SK-N-SH treated with all-trans-retinoic acid at 6 μM for 48 hours (cell line): ENCODE measurements at regions not wholly inside any gene's neighbourhood (a gene's known extent, or its start where the extent isn't known, plus 50 kb on each side); places are given as distances from the start of the nearest gene placed in this dataset.

ENCODE experiments used
- ATAC-seq: fragments of 200-7000 bp; cut with Tn5 transposase; 3 replicates; pipeline ENCODE4 v1.9.1; 2020; ENCODE audit warnings: mild to moderate bottlenecking, moderate library complexity
- ARNTL ChIP-seq: fragments of 450-650 bp; formaldehyde crosslinking; IDR thresholded peaks from 2 replicates; pipeline ENCODE4 v1.5.0; 2020; ENCODE audit warnings: low read depth, mild to moderate bottlenecking, moderate library complexity, borderline replicate concordance
- BACH2 ChIP-seq: fragments of 250-450 bp; sonication (Bioruptor Pico); IDR thresholded peaks from 2 replicates; pipeline ENCODE4 v1.9.0; 2021; ENCODE audit warnings: mild to moderate bottlenecking, borderline replicate concordance
- CSDC2 ChIP-seq: fragments of 250-450 bp; sonication (Bioruptor Pico); IDR thresholded peaks from 2 replicates; pipeline ENCODE4 v1.5.0; 2020; ENCODE audit warnings: mild to moderate bottlenecking, moderate library complexity
- ESRRG ChIP-seq: fragments of 250-450 bp; sonication (Bioruptor Pico); IDR thresholded peaks from 2 replicates; pipeline ENCODE4 v1.6.1; 2021; ENCODE audit warnings: mild to moderate bottlenecking
- GLIS3 ChIP-seq: fragments of 250-450 bp; sonication (Bioruptor Pico); IDR thresholded peaks from 2 replicates; pipeline ENCODE4 v1.5.0; 2020; ENCODE audit warnings: mild to moderate bottlenecking, moderate library complexity
- ISL1 ChIP-seq: fragments of 250-450 bp; sonication (Bioruptor Pico); IDR thresholded peaks from 2 replicates; pipeline ENCODE4 v2.1.2; 2022; ENCODE audit warnings: mild to moderate bottlenecking, moderate library complexity
- OSR1 ChIP-seq: fragments of 250-450 bp; sonication (Bioruptor Pico); IDR thresholded peaks from 2 replicates; pipeline ENCODE4 v1.8.0; 2022; ENCODE audit warnings: moderate library complexity, mild to moderate bottlenecking, inconsistent platforms
- RARB ChIP-seq: fragments of 250-450 bp; sonication (Bioruptor Pico); IDR thresholded peaks from 2 replicates; pipeline ENCODE4 v1.8.0; 2021; ENCODE audit warnings: mild to moderate bottlenecking, moderate library complexity
- TCF4 ChIP-seq: fragments of 250-450 bp; sonication (Bioruptor Pico); IDR thresholded peaks from 2 replicates; pipeline ENCODE4 v1.8.0; 2021; ENCODE audit warnings: mild to moderate bottlenecking, moderate library complexity, borderline replicate concordance
- ZC3H10 ChIP-seq: fragments of 250-450 bp; sonication (Bioruptor Pico); IDR thresholded peaks from 2 replicates; pipeline ENCODE4 v1.5.1; 2021; ENCODE audit warnings: mild to moderate bottlenecking, moderate library complexity
- ZFP3 ChIP-seq: fragments of 250-450 bp; sonication (Bioruptor Pico); IDR thresholded peaks from 2 replicates; pipeline ENCODE4 v1.5.0; 2020; ENCODE audit warnings: mild to moderate bottlenecking, moderate library complexity
- ZFP30 ChIP-seq: fragments of 450-650 bp; formaldehyde crosslinking; IDR thresholded peaks from 2 replicates; pipeline ENCODE4 v1.5.0; 2022; ENCODE audit warnings: mild to moderate bottlenecking, moderate library complexity
- ZNF70 ChIP-seq: fragments of 450-650 bp; formaldehyde crosslinking; IDR thresholded peaks from 2 replicates; pipeline ENCODE4 v1.5.0; 2020; ENCODE audit warnings: mild to moderate bottlenecking, moderate library complexity
- TF ChIP-seq, protein P1 (sequence below): fragments of 250-450 bp; sonication (Bioruptor Pico); IDR thresholded peaks from 2 replicates; pipeline ENCODE4 v1.5.1; 2021; ENCODE audit warnings: mild to moderate bottlenecking, moderate library complexity
- TF ChIP-seq, protein P2 (sequence below): fragments of 250-450 bp; sonication (Bioruptor Pico); IDR thresholded peaks from 2 replicates; pipeline ENCODE4 v1.8.0; 2021; ENCODE audit warnings: low read depth, mild to moderate bottlenecking, moderate library complexity, borderline replicate concordance
- TF ChIP-seq, protein P3 (sequence below): fragments of 250-450 bp; sonication (Bioruptor Pico); IDR thresholded peaks from 2 replicates; pipeline ENCODE4 v1.5.1; 2020; ENCODE audit warnings: low read depth, mild to moderate bottlenecking, moderate library complexity
- TF ChIP-seq, protein P4 (sequence below): fragments of 250-450 bp; sonication (Bioruptor Pico); IDR thresholded peaks from 2 replicates; pipeline ENCODE4 v1.5.0; 2020; ENCODE audit warnings: mild to moderate bottlenecking, moderate library complexity

DNA sequence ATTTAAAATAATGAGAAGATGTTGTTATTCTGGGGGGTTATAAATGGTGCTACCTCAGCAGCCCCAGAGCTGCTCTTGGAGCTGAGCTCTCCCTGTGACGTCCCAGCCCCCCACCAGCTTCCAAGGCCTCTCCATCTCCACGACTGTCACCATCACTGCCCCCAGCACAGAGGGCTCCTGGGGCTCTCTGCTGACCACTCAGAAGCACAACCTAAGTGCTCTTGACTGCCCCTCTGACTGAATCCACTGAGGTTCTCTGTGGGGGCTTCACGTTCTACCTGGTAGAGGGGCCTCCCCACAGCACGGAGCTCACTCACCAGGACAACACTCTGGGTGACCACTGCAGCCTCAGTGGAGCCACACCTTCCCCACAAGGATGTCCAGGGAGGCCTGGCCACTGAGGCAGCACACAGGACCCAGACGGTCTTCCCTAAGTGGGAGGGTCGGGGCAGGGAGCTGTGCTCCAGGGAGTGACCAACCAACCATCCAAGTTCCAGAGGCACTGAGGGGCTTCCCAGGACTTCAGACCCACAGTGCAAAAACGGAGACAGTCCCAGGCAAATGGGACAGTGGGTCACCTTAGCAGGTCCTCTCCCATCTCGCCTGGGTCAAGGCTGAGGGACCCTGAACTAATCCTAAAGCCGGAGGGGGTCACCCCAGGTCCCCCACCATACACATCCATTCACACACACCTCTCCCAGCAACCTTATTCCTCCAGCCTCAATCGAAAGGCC, 121.0 kb upstream of the PPP2R2D start:
- ATAC-seq: no peak
- no peak for TF ChIP-seq CSDC2 (CRISPR knock-in tag)
- TF ChIP-seq, protein P1, sequence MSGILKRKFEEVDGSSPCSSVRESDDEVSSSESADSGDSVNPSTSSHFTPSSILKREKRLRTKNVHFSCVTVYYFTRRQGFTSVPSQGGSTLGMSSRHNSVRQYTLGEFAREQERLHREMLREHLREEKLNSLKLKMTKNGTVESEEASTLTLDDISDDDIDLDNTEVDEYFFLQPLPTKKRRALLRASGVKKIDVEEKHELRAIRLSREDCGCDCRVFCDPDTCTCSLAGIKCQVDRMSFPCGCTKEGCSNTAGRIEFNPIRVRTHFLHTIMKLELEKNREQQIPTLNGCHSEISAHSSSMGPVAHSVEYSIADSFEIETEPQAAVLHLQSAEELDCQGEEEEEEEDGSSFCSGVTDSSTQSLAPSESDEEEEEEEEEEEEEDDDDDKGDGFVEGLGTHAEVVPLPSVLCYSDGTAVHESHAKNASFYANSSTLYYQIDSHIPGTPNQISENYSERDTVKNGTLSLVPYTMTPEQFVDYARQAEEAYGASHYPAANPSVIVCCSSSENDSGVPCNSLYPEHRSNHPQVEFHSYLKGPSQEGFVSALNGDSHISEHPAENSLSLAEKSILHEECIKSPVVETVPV (CRISPR knock-in tag): no peak
- TF ChIP-seq ZC3H10: no peak
- no peak for TF ChIP-seq RARB (CRISPR knock-in tag)
- TF ChIP-seq TCF4 (CRISPR knock-in tag): no peak

DNA sequence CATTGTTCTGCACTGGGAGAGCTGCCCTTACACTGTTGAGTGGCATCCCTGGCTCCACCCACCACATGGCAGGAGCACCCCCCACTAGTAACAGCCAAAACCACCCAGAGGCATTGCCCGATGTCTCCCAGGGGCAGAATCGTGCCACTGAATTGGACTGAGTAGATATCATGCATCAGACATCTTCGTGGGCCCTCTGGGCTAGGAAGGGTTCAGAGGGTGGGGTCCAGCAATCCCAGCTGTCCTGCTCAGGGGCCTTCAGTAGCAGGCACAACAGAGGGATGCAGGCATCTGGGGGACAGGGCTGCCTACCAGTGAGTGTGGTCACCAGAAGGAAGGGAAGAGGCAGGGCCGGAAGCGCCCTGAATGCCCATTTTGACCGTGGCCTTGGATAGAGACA, 119.7 kb upstream of the PPP2R2D start:
- no peak for TF ChIP-seq ARNTL (CRISPR knock-in tag)
- TF ChIP-seq, protein P2, sequence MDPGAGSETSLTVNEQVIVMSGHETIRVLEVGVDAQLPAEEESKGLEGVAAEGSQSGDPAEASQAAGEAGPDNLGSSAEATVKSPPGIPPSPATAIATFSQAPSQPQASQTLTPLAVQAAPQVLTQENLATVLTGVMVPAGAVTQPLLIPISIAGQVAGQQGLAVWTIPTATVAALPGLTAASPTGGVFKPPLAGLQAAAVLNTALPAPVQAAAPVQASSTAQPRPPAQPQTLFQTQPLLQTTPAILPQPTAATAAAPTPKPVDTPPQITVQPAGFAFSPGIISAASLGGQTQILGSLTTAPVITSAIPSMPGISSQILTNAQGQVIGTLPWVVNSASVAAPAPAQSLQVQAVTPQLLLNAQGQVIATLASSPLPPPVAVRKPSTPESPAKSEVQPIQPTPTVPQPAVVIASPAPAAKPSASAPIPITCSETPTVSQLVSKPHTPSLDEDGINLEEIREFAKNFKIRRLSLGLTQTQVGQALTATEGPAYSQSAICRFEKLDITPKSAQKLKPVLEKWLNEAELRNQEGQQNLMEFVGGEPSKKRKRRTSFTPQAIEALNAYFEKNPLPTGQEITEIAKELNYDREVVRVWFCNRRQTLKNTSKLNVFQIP (CRISPR knock-in tag): no peak
- no peak for TF ChIP-seq ZC3H10
- TF ChIP-seq, protein P3, sequence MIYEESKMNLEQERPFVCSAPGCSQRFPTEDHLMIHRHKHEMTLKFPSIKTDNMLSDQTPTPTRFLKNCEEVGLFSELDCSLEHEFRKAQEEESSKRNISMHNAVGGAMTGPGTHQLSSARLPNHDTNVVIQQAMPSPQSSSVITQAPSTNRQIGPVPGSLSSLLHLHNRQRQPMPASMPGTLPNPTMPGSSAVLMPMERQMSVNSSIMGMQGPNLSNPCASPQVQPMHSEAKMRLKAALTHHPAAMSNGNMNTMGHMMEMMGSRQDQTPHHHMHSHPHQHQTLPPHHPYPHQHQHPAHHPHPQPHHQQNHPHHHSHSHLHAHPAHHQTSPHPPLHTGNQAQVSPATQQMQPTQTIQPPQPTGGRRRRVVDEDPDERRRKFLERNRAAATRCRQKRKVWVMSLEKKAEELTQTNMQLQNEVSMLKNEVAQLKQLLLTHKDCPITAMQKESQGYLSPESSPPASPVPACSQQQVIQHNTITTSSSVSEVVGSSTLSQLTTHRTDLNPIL (CRISPR knock-in tag): no peak
- TF ChIP-seq ISL1 (CRISPR knock-in tag): no peak
- TF ChIP-seq CSDC2 (CRISPR knock-in tag): no peak
- TF ChIP-seq, protein P4, sequence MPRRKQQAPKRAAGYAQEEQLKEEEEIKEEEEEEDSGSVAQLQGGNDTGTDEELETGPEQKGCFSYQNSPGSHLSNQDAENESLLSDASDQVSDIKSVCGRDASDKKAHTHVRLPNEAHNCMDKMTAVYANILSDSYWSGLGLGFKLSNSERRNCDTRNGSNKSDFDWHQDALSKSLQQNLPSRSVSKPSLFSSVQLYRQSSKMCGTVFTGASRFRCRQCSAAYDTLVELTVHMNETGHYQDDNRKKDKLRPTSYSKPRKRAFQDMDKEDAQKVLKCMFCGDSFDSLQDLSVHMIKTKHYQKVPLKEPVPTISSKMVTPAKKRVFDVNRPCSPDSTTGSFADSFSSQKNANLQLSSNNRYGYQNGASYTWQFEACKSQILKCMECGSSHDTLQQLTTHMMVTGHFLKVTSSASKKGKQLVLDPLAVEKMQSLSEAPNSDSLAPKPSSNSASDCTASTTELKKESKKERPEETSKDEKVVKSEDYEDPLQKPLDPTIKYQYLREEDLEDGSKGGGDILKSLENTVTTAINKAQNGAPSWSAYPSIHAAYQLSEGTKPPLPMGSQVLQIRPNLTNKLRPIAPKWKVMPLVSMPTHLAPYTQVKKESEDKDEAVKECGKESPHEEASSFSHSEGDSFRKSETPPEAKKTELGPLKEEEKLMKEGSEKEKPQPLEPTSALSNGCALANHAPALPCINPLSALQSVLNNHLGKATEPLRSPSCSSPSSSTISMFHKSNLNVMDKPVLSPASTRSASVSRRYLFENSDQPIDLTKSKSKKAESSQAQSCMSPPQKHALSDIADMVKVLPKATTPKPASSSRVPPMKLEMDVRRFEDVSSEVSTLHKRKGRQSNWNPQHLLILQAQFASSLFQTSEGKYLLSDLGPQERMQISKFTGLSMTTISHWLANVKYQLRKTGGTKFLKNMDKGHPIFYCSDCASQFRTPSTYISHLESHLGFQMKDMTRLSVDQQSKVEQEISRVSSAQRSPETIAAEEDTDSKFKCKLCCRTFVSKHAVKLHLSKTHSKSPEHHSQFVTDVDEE (CRISPR knock-in tag): no peak
- no peak for TF ChIP-seq OSR1
- no peak for TF ChIP-seq ESRRG (CRISPR knock-in tag)
- ATAC-seq: no peak

DNA sequence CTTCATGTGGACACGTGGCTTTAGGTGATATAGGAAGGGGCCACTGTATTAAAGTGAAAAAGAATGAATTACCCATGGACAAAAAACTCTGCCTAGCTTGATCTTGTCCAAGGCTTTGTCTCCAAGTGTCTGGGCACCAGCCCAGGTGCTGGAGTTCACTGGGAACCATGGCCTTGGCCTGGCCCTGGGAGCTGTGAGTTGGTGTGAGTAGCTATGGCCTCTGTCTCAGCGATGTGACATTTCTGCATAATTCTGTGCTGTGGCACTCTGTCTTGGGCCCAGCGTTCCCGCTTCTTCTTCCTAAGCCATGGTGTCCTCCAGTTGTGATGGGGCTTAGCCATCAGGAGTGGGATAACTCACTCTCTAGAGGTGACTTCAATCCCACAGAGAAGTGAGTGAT, 119.0 kb upstream of the PPP2R2D start:
- no peak for ATAC-seq
- TF ChIP-seq, protein P3 (CRISPR knock-in tag): no peak
- no peak for TF ChIP-seq GLIS3 (CRISPR knock-in tag)
- no peak for TF ChIP-seq BACH2 (CRISPR knock-in tag)
- TF ChIP-seq, protein P4 (CRISPR knock-in tag): no peak
- no peak for TF ChIP-seq ZC3H10
- TF ChIP-seq ZFP30 (CRISPR knock-in tag): no peak
- TF ChIP-seq CSDC2 (CRISPR knock-in tag): no peak
- TF ChIP-seq RARB (CRISPR knock-in tag): no peak
- no peak for TF ChIP-seq ZNF70 (CRISPR knock-in tag)
- no peak for TF ChIP-seq ZFP3
- TF ChIP-seq, all 23 proteins: peak for 0
